NB4 (cell line): ENCODE measurements at regions not wholly inside any gene's neighbourhood (a gene's known extent, or its start where the extent isn't known, plus 50 kb on each side); places are given as distances from the start of the nearest gene placed in this dataset.

ENCODE experiments used
- DNase-seq: peaks from one replicate; pipeline ENCODE4 v3.0.0; 2010; ENCODE audit warnings: low read depth
- H3K4me3 ChIP-seq: one replicate; pipeline ENCODE4 v1.5.1; 2011; ENCODE audit warnings: mild to moderate bottlenecking, low read depth, low read length, moderate library complexity
- CTCF ChIP-seq: IDR thresholded peaks from one replicate; pipeline ENCODE4 v1.5.1; 2012; ENCODE audit warnings: low read depth, low read length
- MAX ChIP-seq: IDR thresholded peaks from 2 replicates; pipeline ENCODE4 v1.6.1; 2011; ENCODE audit warnings: low read depth, low read length
- MYC ChIP-seq: IDR thresholded peaks from 2 replicates; pipeline ENCODE4 v1.6.1; 2011; ENCODE audit warnings: low read depth, low read length
- POLR2A ChIP-seq: IDR thresholded peaks from 2 replicates; pipeline ENCODE4 v1.6.1; 2011; ENCODE audit warnings: mild to moderate bottlenecking; ENCODE audit not compliant: insufficient read length; ENCODE audit errors: extremely low read depth

GRCh38 chr17:33671491-33671890, 378.4 kb upstream of the ASIC2 start:
- no peak overlapping the region for H3K4me3 ChIP-seq
- TF ChIP-seq POLR2A (no peak), MAX (no peak), MYC (no peak)
- no peak for DNase-seq

GRCh38 chr17:33674685-33675084, 381.6 kb upstream of the ASIC2 start:
- H3K4me3 ChIP-seq: no peak overlapping the region
- peak; percentile 65 for DNase-seq
- peak; percentile 79 for TF ChIP-seq CTCF
- no peak for TF ChIP-seq MAX

- no peak for DNase-seq
- TF ChIP-seq MYC (no peak), POLR2A (no peak), CTCF (no peak), MAX (no peak)
- H3K4me3 ChIP-seq: no peak overlapping the region
Observed at GRCh38 chr17:33676444-33676843, 383.3 kb upstream of the ASIC2 start.

GRCh38 chr17:33679595-33679994, 386.5 kb upstream of the ASIC2 start:
- H3K4me3 ChIP-seq: no peak overlapping the region
- DNase-seq: no peak
- TF ChIP-seq MYC (no peak), MAX (no peak), CTCF (no peak), POLR2A (no peak)

GRCh38 chr17:33680472-33680871, 387.4 kb upstream of the ASIC2 start:
- no peak for TF ChIP-seq MYC
- no peak for TF ChIP-seq CTCF
- DNase-seq: no peak
- no peak overlapping the region for H3K4me3 ChIP-seq

- DNase-seq: no peak
- TF ChIP-seq MYC (no peak), POLR2A (no peak), MAX (no peak), CTCF (no peak)
- no peak overlapping the region for H3K4me3 ChIP-seq
Observed at GRCh38 chr17:33682599-33682998, 389.5 kb upstream of the ASIC2 start.

- TF ChIP-seq MYC: no peak
- no peak for TF ChIP-seq POLR2A
- no peak for TF ChIP-seq CTCF
- no peak for TF ChIP-seq MAX
- no peak for DNase-seq
- H3K4me3 ChIP-seq: no peak overlapping the region
Observed at GRCh38 chr17:33684735-33685134, 391.6 kb upstream of the ASIC2 start.
